ENCODE measurements at regions not wholly inside any gene's neighbourhood (a gene's known extent, or its start where the extent isn't known, plus 50 kb on each side); places are given as distances from the start of the nearest gene placed in this dataset.

DNA sequence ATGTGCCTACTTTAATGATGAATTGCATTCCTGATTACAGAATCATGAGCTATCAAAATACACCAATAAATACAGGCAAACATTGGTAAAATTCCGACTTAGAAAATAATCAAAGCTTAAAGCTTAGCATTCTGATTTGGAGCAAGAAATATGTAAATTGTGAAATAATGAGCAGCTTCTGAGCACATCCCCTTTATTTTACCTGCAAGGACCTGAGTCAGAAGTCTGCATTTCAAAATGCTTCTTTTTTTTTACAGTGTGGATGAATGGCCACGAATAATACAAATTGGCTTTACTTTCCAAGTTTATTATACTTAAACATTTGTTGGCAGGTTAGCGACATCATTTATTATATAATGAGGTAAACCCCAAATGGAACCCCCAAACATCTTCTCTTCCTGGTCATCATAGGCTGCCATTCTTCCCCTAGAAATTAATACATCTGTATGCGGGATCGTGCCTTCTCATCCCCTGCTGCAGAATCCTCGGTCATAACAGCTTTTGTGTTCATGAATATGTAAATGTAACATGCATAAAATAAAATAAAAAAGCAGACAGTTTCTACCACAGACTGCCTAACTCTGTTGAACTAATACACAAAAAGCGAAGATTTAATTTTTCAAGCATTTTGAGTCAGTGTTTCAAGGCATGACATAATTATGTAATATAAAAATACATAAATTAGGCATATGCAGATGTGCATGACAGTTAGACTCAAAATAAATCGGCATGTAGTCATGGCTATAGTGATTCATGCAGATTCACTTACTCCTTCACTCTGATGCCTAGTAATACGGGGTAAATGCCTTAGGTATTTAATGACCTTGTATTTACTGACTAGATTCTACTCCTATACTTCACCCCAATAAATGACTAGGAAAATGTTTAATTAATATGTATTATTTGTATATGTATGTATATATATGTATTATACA is 339.7 kb downstream of the USP25 start:
- TF ChIP-seq, protein P1, sequence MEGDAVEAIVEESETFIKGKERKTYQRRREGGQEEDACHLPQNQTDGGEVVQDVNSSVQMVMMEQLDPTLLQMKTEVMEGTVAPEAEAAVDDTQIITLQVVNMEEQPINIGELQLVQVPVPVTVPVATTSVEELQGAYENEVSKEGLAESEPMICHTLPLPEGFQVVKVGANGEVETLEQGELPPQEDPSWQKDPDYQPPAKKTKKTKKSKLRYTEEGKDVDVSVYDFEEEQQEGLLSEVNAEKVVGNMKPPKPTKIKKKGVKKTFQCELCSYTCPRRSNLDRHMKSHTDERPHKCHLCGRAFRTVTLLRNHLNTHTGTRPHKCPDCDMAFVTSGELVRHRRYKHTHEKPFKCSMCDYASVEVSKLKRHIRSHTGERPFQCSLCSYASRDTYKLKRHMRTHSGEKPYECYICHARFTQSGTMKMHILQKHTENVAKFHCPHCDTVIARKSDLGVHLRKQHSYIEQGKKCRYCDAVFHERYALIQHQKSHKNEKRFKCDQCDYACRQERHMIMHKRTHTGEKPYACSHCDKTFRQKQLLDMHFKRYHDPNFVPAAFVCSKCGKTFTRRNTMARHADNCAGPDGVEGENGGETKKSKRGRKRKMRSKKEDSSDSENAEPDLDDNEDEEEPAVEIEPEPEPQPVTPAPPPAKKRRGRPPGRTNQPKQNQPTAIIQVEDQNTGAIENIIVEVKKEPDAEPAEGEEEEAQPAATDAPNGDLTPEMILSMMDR (IDR thresholded peaks at IDR 0.05) = no peak
- Mint-ChIP-seq H3K36me3 (ENCODE audit: low read depth) (no peaks in the 10 kb centered on the region), H3K9me3 (no peaks in the 10 kb centered on the region), H3K4me1 (ENCODE audit: low read depth) (no peaks in the 10 kb centered on the region), H3K27ac (no peak overlapping the region), H3K4me3 (no peak overlapping the region), H3K27me3 (no peaks in the 10 kb centered on the region)
- CTCF ChIA-PET = no interaction called here
- DNase-seq (no peak), ATAC-seq (no peak)
- POLR2A ChIA-PET = no interaction called here
- intact Hi-C loops (cut with micrococcal nuclease) = no loop called here

DNA sequence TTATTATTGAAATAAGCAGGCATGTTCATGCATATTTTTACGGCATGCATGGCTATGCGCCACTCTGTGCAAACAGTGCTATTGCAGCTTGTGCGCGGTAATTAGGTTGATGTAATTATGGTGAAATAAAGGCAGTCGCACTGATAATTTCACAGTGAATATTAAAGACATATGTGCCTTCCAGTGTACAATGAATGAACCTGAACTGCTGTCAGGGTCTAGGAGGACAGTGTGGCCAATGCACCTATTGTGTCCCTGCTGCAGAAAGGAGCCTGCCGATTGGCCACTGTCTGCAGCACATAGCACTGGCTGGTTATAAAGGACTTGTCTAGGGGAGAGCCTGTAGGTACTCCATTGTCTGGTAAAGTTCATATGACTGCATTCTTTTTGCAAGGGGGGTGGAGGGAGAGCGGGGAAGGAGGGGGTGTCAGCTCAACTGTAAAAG is 340.4 kb downstream of the USP25 start:
- ChIA-PET CTCF (no interaction called here), POLR2A (no interaction called here)
- Mint-ChIP-seq H3K27me3 (no peaks in the 10 kb centered on the region), H3K4me3 (no peak overlapping the region), H3K27ac (no peak overlapping the region), H3K9me3 (no peaks in the 10 kb centered on the region), H3K4me1 (ENCODE audit: low read depth) (no peaks in the 10 kb centered on the region), H3K36me3 (ENCODE audit: low read depth) (no peaks in the 10 kb centered on the region)
- intact Hi-C loops (cut with micrococcal nuclease) = no loop called here
- ATAC-seq (no peak), DNase-seq (no peak)
- TF ChIP-seq, protein P1 (IDR thresholded peaks at IDR 0.05) = no peak

DNA sequence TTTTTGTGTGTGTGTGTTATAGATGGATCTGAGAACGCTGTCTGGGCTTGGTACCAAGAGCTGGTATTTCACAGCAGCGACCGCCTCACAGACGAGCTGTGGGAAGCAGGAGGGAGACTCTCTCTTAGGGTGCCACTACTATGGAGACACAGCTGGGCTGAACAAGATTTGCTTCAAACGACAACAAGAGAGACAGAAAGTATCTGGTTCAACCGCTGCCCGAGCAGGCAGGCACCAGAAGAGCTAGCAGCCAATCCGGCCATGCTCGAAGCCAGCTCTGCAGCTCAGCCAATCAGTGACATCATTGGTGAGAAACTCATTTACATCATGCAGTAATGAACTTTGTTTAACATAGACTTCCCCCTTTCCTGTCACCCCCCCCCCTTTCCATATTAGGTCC is 341.3 kb downstream of the USP25 start:
- TF ChIP-seq, protein P1 (IDR thresholded peaks at IDR 0.05) = no peak
- POLR2A ChIA-PET = no interaction called here
- no peaks in the 10 kb centered on the region for H3K36me3 Mint-ChIP-seq (ENCODE audit: low read depth)
- intact Hi-C loops (cut with micrococcal nuclease) = no loop called here
- DNase-seq = no peak
- no peaks in the 10 kb centered on the region for H3K9me3 Mint-ChIP-seq
- CTCF ChIA-PET = no interaction called here
- no peak for ATAC-seq
- no peaks in the 10 kb centered on the region for H3K27me3 Mint-ChIP-seq
- H3K4me3 Mint-ChIP-seq = no peak overlapping the region
- no peak overlapping the region for H3K27ac Mint-ChIP-seq
- H3K4me1 Mint-ChIP-seq (ENCODE audit: low read depth) = no peaks in the 10 kb centered on the region

DNA sequence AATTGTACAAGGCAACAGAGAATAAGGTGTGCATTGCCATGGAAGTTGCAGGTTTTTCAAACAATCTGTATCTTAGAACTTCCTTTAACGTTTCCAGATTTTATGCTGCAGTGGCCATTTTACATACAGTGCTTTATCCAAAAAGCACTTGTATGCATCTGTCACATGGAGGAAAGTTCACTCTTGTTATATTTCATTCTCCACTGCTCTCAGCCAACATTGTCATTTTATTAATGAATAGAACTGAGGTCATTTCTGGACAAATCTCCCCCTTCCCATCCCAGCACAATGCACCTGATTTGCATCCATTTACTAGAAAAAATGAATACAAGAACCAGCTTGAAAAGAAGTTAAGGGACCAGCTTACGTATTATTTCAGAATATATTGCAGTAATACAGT is 342.0 kb downstream of the USP25 start:
- ATAC-seq = no peak
- DNase-seq = no peak
- Mint-ChIP-seq H3K27ac (no peak overlapping the region), H3K36me3 (ENCODE audit: low read depth) (no peaks in the 10 kb centered on the region), H3K4me1 (ENCODE audit: low read depth) (no peaks in the 10 kb centered on the region), H3K9me3 (no peaks in the 10 kb centered on the region), H3K4me3 (no peak overlapping the region), H3K27me3 (no peaks in the 10 kb centered on the region)
- TF ChIP-seq, protein P1 (IDR thresholded peaks at IDR 0.05) = no peak
- POLR2A ChIA-PET = no interaction called here
- intact Hi-C loops (cut with micrococcal nuclease) = no loop called here
- CTCF ChIA-PET = no interaction called here

DNA sequence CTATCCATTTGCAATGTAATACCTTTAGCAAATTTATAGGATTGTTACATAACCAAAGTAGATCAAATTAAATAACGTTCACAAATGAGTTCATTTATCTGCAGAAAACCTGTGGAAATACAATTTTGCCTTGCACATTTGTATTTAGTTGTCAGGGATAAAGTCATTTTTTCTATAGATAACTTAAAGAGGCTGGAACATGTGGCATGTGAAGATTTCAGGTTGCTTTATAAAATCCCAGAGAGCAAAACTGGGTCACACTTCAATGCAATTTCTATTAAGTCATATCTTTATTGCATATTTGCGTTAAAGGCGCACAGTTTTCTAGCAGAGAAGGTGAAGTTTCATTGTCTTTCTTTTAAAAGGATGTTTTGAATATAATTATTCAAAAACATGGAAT is 342.4 kb downstream of the USP25 start:
- CTCF ChIA-PET = no interaction called here
- ATAC-seq (no peak), DNase-seq (no peak)
- TF ChIP-seq, protein P1 (IDR thresholded peaks at IDR 0.05) = no peak
- Mint-ChIP-seq H3K27me3 (no peaks in the 10 kb centered on the region), H3K4me1 (ENCODE audit: low read depth) (no peaks in the 10 kb centered on the region), H3K4me3 (no peak overlapping the region), H3K27ac (no peak overlapping the region), H3K36me3 (ENCODE audit: low read depth) (no peaks in the 10 kb centered on the region), H3K9me3 (no peaks in the 10 kb centered on the region)
- POLR2A ChIA-PET = no interaction called here
- intact Hi-C loops (cut with micrococcal nuclease) = no loop called here
